ENCODE measurements at regions not wholly inside any gene's neighbourhood (a gene's known extent, or its start where the extent isn't known, plus 50 kb on each side); places are given as distances from the start of the nearest gene placed in this dataset.
A peak's percentile ranks its signal among the peaks of the same experiment; 100 is the strongest.

GRCh38 chr18:27778925-27779324 is 398.0 kb downstream of the CDH2 start:
- no peak for TF ChIP-seq CTCF (IDR thresholded peaks at IDR 0.05; ENCODE audit: unreplicated experiment)
- BruUV-seq (replicated peaks) = no TSS peak
- H3K27me3 Mint-ChIP-seq (ENCODE audit: insufficient read depth, unreplicated experiment) = no peaks in the 10 kb centered on the region
- H3K9me3 Mint-ChIP-seq (ENCODE audit: unreplicated experiment) = no peaks in the 10 kb centered on the region
- no peak for DNase-seq (ENCODE audit: unreplicated experiment)
- H3K27ac Mint-ChIP-seq (ENCODE audit: low read depth, unreplicated experiment) = no peak overlapping the region
- H3K4me3 Mint-ChIP-seq (ENCODE audit: unreplicated experiment) = no peak overlapping the region
- H3K4me1 Mint-ChIP-seq (ENCODE audit: insufficient read depth, unreplicated experiment) = no peaks in the 10 kb centered on the region
- H3K36me3 Mint-ChIP-seq (ENCODE audit: insufficient read depth, unreplicated experiment) = no peaks in the 10 kb centered on the region
- ChIA-PET POLR2A (no interaction called here), CTCF (interaction anchor here (0.6 to 2.2 kb wide), 8 partner anchors 8 to 410 kb away, joined by 3 to 10 read pairs (median 4); partner anchors contain the start of gene CDH2)
- intact Hi-C loops (cut with micrococcal nuclease) = loop anchor here (2.0 kb wide), 1 partner anchor 410 kb away; no protein-coding TSS in a partner anchor

- Mint-ChIP-seq H3K4me1 (ENCODE audit: insufficient read depth, unreplicated experiment) (no peaks in the 10 kb centered on the region), H3K9me3 (ENCODE audit: unreplicated experiment) (no peaks in the 10 kb centered on the region), H3K4me3 (ENCODE audit: unreplicated experiment) (no peak overlapping the region), H3K27me3 (ENCODE audit: insufficient read depth, unreplicated experiment) (no peaks in the 10 kb centered on the region), H3K27ac (ENCODE audit: low read depth, unreplicated experiment) (no peak overlapping the region), H3K36me3 (ENCODE audit: insufficient read depth, unreplicated experiment) (no peaks in the 10 kb centered on the region)
- intact Hi-C loops (cut with micrococcal nuclease) = loop anchor here (2.0 kb wide), 1 partner anchor 410 kb away; no protein-coding TSS in a partner anchor
- TF ChIP-seq CTCF (IDR thresholded peaks at IDR 0.05; ENCODE audit: unreplicated experiment) = peak; percentile 39
- ChIA-PET POLR2A (no interaction called here), CTCF (interaction anchor here (1.0 to 2.2 kb wide), 6 partner anchors 9 to 411 kb away, joined by 3 to 10 read pairs (median 6); no protein-coding TSS in a partner anchor)
- DNase-seq (ENCODE audit: unreplicated experiment) = peak; percentile 8
- BruUV-seq (replicated peaks) = no TSS peak
These were observed 398.5 kb downstream of the CDH2 start for GRCh38 chr18:27778441-27778840.

GRCh38 chr18:27772081-27772480 is 404.8 kb downstream of the CDH2 start:
- Mint-ChIP-seq H3K27me3 (ENCODE audit: insufficient read depth, unreplicated experiment) (no peaks in the 10 kb centered on the region), H3K36me3 (ENCODE audit: insufficient read depth, unreplicated experiment) (no peaks in the 10 kb centered on the region), H3K4me3 (ENCODE audit: unreplicated experiment) (no peak overlapping the region), H3K9me3 (ENCODE audit: unreplicated experiment) (no peaks in the 10 kb centered on the region), H3K27ac (ENCODE audit: low read depth, unreplicated experiment) (no peak overlapping the region), H3K4me1 (ENCODE audit: insufficient read depth, unreplicated experiment) (no peaks in the 10 kb centered on the region)
- intact Hi-C loops (cut with micrococcal nuclease) = no loop called here
- BruUV-seq (replicated peaks) = no TSS peak
- POLR2A ChIA-PET = no interaction called here
- CTCF ChIA-PET = no interaction called here
- no peak for DNase-seq (ENCODE audit: unreplicated experiment)
- no peak for TF ChIP-seq CTCF (IDR thresholded peaks at IDR 0.05; ENCODE audit: unreplicated experiment)

- no peak for DNase-seq (ENCODE audit: unreplicated experiment)
- Mint-ChIP-seq H3K27ac (ENCODE audit: low read depth, unreplicated experiment) (no peak overlapping the region), H3K4me3 (ENCODE audit: unreplicated experiment) (no peak overlapping the region), H3K9me3 (ENCODE audit: unreplicated experiment) (no peaks in the 10 kb centered on the region), H3K27me3 (ENCODE audit: insufficient read depth, unreplicated experiment) (no peaks in the 10 kb centered on the region), H3K4me1 (ENCODE audit: insufficient read depth, unreplicated experiment) (no peaks in the 10 kb centered on the region), H3K36me3 (ENCODE audit: insufficient read depth, unreplicated experiment) (no peaks in the 10 kb centered on the region)
- ChIA-PET CTCF (interaction anchor here (0.6 kb wide), 1 partner anchor 11 kb away, joined by 4 read pairs; no protein-coding TSS in a partner anchor), POLR2A (no interaction called here)
- no peak for TF ChIP-seq CTCF (IDR thresholded peaks at IDR 0.05; ENCODE audit: unreplicated experiment)
- intact Hi-C loops (cut with micrococcal nuclease) = no loop called here
- BruUV-seq (replicated peaks) = no TSS peak
These were observed 405.4 kb downstream of the CDH2 start for GRCh38 chr18:27771571-27771970.

All from MCF 10A (cell line).